ENCODE measurements at regions not wholly inside any gene's neighbourhood (a gene's known extent, or its start where the extent isn't known, plus 50 kb on each side); places are given as distances from the start of the nearest gene placed in this dataset.
"Not testable (repeated sequence)": the region's sequence is repeated elsewhere in the genome, so short reads cannot be mapped to it uniquely, and the experiment has no call there.

DNA sequence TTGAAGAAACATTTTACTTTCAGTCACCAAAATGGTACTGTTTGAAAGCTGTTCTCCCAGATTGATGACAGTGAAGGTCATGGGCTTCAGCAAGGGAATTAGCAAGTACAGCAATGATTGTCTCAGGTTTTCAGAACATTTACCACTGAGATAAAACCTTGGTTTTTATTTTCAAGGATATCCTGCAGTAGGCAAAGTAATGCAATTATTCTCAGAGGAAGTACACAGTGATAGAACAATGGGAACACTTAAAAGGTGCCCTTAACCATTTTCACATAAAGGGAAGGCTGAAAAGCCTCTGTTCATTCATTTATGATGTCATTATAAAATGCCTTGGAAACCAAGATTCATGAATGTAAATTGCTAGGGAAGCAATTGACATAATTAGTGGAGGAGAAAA lies 471.8 kb upstream of the ACO1 start:
- no peak overlapping the region for H3K27ac ChIP-seq

DNA sequence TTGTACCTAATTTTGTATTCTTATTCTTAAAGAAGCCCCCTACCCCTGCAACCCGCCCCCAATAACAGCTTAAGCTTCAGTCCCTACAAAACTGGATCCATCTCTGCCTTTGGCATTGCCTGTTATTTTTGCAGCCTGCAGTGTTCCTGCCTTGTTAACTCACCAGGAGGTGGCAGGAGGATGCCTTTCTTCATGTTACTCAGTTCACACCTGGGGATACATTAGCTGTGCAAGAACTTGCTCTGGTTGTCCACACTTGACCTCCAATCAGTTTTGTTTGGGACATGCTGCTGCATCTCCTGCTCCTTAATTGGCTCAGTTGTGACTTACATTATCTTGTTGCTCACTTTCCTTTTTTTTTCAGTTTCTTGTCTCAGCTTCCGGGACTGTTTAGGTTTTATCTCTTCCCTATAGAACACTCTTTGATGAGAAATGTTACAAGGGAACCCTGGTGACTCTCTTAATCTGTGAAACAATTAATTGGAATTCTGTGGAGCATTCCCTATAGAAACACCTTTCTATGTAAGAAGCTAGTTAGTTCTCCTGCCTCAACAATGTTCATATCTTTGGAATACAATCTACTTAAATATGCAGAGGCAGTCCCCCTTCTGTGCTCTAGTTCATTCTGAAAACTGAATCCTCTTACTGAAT lies 467.7 kb upstream of the ACO1 start:
- no peak overlapping the region for H3K9ac ChIP-seq (ENCODE audit: low read depth in 2 of 2, low read length in 2 of 2)
- no peaks in the 10 kb centered on the region for H3K27me3 ChIP-seq
- no peak for DNase-seq
- H3K4me1 ChIP-seq: no peaks in the 10 kb centered on the region
- H3K4me3 ChIP-seq: no peak overlapping the region
- no peak overlapping the region for H3K27ac ChIP-seq
- TF ChIP-seq CTCF (IDR thresholded peaks at IDR 0.05): no peak
- intact Hi-C loops (cut with DNase I): no loop called here
- H3K9me3 ChIP-seq: no peaks in the 10 kb centered on the region
- H3K36me3 ChIP-seq: no peaks in the 10 kb centered on the region

More for the DNA sequence above, 471.8 kb upstream of the ACO1 start:
- Histone ChIP-seq H3K4me3 (no peak overlapping the region), H3K9ac (ENCODE audit: low read depth in 2 of 2, low read length in 2 of 2) (no peak overlapping the region), H3K27me3 (no peaks in the 10 kb centered on the region), H3K36me3 (no peaks in the 10 kb centered on the region), H3K4me1 (no peaks in the 10 kb centered on the region), H3K9me3 (no peaks in the 10 kb centered on the region)
- no peak for TF ChIP-seq CTCF (IDR thresholded peaks at IDR 0.05)
- DNase-seq: no peak
- intact Hi-C loops (cut with DNase I): no loop called here

DNA sequence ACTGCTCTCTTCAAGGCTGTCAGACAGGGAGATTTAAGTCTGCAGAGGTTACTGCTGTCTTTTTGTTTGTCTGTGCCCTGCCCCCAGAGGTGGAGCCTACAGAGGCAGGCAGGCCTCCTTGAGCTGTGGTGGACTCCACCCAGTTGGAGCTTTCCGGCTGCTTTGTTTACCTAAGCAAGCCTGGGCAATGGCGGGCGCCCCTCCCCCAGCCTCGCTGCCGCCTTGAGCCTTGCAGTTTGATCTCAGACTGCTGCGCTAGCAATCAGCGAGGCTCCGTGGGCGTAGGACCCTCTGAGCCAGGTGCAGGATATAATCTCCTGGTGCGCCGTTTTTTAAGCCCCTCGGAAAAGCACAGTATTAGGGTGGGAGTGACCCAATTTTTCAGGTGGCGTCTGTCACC lies 446.7 kb upstream of the ACO1 start:
- intact Hi-C loops (cut with DNase I); H3K27ac ChIP-seq; H3K9me3 ChIP-seq; H3K36me3 ChIP-seq; DNase-seq; H3K4me3 ChIP-seq; H3K4me1 ChIP-seq; H3K9ac ChIP-seq (ENCODE audit: low read depth in 2 of 2, low read length in 2 of 2); H3K27me3 ChIP-seq: not testable (repeated sequence)

DNA sequence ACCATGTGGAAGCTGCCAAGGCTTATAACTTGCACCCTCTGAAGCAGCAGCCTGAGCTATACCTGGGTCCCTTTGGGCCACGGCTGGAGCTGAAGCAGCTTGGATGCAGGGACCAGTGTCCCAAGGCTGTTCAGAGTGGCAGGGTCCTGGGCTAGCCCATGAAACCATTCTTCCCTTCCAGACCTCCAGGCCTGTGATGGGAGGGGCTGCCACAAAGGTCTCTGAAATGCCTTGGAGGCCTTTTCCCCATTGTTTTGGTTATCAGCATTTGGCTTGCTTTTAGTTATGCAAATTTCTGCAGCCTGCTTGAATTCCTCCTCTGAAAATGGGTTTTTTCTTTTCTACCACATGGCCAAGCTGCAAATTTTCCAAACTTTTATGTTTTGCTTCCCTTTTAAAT lies 433.7 kb upstream of the ACO1 start:
- Histone ChIP-seq H3K27me3 (no peaks in the 10 kb centered on the region), H3K36me3 (no peaks in the 10 kb centered on the region), H3K9me3 (no peaks in the 10 kb centered on the region), H3K4me3 (no peak overlapping the region), H3K9ac (ENCODE audit: low read depth in 2 of 2, low read length in 2 of 2) (no peak overlapping the region), H3K27ac (no peak overlapping the region), H3K4me1 (no peaks in the 10 kb centered on the region)
- no peak for TF ChIP-seq CTCF (IDR thresholded peaks at IDR 0.05)
- no peak for DNase-seq
- intact Hi-C loops (cut with DNase I): no loop called here

DNA sequence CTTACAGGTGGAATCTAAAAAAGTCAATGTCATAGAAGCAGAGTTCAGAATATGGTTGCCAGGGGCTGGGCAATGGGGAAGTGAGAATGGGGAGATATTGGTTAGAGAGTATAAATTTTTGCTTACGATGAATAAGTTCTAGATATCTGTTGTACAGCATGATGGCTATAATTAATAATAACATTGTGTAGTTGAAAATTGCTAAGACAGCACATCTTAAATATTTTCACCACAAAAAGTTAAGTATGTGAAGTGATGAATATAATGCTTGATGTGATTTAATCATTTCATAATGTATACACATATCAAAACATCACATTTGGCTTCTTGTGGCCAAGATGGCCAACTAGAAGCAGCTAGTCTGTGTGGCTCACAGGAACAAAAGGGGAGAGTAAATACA lies 425.9 kb upstream of the ACO1 start:
- H3K9me3 ChIP-seq: no peaks in the 10 kb centered on the region
- intact Hi-C loops (cut with DNase I): no loop called here

More for the DNA sequence above, 425.9 kb upstream of the ACO1 start:
- no peak overlapping the region for H3K27ac ChIP-seq
- DNase-seq: no peak
- no peaks in the 10 kb centered on the region for H3K36me3 ChIP-seq
- H3K9ac ChIP-seq (ENCODE audit: low read depth in 2 of 2, low read length in 2 of 2): no peak overlapping the region
- TF ChIP-seq CTCF (IDR thresholded peaks at IDR 0.05): no peak
- H3K4me1 ChIP-seq: no peaks in the 10 kb centered on the region
- no peaks in the 10 kb centered on the region for H3K27me3 ChIP-seq
- H3K4me3 ChIP-seq: no peak overlapping the region
